HT-29 (cell line): ENCODE measurements at regions not wholly inside any gene's neighbourhood (a gene's known extent, or its start where the extent isn't known, plus 50 kb on each side); places are given as distances from the start of the nearest gene placed in this dataset.
"Not testable (repeated sequence)": the region's sequence is repeated elsewhere in the genome, so short reads cannot be mapped to it uniquely, and the experiment has no call there.

ENCODE experiments used
- DNase-seq: peaks from one replicate; pipeline ENCODE4 v3.0.0-alpha.2; 2015; ENCODE audit warnings: low spot score

- DNase-seq = no peak
Measured at GRCh38 chr2:6139142-6139541, 447.0 kb downstream of the SOX11 start.

- no peak for DNase-seq
Measured at GRCh38 chr2:6139916-6140315, 447.7 kb downstream of the SOX11 start.

DNA sequence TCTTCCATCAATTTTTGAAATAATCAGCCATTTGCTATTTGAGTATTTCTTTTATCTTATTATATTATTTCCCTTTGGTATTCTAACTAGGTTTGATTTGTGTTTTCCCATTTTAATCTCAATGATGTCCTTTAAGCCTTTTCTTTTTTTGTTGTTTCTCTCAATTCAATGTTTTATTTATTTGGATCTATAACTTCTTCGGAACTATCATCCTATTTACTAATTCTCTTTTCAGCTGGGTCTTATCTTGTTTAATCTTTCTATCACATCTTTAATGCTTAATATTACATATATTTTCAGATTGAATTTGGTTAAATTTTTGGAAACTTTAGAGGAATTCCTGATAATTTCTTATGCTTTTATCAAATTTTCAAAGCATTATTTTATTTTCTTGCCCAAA is 448.3 kb downstream of the SOX11 start:
- DNase-seq = no peak

GRCh38 chr2:6143812-6144211 is 451.6 kb downstream of the SOX11 start:
- DNase-seq = no peak

DNA sequence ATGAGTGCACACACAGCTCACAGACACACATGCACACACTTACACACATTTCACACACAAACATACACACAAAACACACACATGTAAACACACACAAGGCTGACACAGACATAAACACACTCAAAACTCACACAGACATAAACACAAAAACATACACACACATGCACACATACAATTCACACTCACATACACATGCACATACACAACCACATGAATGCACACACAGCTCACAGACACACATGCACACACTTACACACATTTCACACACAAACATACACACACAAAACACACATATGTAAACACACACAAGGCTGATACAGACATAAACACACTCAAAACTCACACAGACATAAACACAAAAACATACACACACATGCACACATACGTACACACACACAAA is 455.0 kb downstream of the SOX11 start:
- not testable (repeated sequence) for DNase-seq

DNA sequence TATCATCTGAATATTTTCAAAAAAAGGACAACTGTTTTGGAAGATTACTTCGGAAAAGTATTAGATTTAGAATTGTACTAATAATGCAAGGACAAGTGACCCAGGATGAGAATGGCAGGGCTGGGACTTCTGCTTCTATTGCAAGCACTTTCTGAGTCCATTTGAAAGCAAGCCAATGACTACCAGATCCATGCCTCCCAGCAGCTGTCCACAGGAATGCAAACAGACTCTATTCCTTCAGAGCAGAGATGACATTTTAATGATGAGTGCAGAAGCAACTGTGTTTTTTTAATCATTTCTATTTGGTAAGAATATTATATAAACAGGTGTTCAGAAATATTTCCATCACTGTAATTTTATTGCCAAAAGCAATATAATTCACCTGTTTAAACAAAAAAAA is 456.7 kb downstream of the SOX11 start:
- no peak for DNase-seq

GRCh38 chr2:6159606-6160005 is 467.4 kb downstream of the SOX11 start:
- DNase-seq = no peak

DNA sequence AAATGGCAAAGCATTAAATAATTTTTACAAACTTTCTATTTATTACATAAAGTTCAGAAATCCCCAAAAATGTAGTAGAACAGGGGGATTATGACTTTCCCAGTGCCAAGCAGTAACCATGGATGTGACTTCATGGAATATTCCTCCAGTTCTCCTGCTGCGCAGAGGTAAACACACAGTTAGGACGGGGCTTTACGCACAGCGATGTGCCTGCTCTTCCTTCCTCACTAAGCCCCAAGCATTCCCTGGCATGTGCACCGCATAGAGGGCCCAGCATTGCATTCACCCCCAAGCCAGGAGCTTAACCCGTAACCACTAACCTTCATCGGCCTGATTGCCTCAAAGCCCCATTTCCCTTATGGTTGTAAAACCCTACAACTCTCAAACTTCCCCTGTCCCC is 471.7 kb downstream of the SOX11 start:
- no peak for DNase-seq

DNA sequence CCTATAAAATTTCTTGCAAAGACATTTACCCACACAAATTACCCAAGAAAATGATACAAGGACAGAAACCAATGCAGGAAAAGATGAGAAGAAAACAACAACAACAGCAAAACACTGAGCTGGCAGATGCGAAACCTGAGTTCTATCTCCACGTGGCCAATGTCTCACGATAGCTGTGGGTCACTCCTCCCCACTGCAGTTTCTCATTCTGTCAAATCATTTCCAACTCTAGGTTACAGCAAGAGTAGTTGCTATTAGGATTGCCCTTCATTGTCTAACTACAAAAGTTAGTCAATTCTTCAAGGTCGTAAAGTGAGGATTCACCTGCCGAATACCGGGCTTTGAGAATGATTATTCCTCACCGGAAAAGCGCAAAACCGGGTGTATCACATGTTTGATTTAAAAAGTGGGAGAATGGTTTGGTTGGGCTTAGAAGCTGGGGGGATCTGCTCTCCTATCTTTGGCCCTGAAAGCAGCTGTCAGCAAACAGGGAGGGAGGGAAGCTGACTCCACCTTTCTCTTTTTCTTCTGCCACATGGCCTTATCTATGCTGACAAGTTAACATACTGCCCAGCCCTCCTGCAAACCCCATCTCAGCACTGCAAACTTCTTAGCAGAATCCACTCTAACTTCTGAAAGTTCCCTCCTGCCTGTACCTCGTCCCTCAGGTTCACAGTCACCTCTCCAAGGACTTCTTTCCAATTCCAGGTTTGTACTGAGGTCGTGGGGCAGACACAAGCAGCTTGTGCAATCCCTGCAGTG is 473.0 kb downstream of the SOX11 start:
- DNase-seq = no peak

DNA sequence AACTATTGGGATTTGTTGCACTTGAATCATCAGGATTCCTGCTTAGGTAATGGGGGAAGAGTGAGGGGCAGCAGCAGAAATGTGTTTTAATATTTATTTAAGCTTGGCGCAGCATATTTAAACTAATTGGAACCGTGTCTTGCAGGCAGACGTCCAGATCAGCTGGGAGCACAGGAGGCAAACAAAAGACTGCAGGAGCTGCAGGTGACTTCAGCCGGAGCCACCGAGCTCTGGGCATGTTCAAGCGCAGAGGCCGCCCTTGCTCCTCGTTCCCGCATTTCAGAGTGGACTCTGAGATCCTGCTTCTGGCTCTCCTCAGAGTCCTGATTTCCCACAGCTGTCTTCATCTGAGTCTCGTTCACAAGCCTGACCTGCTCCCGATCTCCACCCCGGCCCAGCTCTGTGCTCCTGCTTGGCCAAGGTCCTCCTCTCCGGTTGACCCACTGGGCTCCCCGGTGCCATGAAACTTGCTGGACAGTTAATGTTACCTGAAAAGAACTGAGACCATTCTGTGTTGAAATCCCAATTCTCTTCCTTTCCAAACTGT is 475.5 kb downstream of the SOX11 start:
- no peak for DNase-seq

- DNase-seq = no peak
Measured at GRCh38 chr2:6168485-6168884, 476.3 kb downstream of the SOX11 start.

GRCh38 chr2:6171294-6171693 is 479.1 kb downstream of the SOX11 start:
- DNase-seq = no peak

DNA sequence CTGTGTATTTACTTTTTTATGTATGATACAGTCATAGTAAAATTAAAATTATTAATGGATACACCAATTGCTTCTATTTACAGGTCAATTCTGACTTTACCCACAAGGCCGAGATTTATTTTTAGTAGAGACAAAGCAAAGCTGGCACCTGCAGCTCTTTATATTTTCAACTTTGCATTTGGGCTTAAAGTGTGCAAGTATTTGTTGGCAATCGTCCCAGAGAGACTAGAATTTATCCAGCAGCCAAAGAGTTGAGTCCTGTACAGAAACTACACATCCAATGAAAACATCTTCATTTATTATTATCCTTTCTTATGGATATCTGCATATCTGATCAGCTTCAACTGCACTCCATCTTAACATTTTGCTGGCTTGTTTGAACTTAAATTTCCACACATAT is 485.6 kb downstream of the SOX11 start:
- no peak for DNase-seq

DNA sequence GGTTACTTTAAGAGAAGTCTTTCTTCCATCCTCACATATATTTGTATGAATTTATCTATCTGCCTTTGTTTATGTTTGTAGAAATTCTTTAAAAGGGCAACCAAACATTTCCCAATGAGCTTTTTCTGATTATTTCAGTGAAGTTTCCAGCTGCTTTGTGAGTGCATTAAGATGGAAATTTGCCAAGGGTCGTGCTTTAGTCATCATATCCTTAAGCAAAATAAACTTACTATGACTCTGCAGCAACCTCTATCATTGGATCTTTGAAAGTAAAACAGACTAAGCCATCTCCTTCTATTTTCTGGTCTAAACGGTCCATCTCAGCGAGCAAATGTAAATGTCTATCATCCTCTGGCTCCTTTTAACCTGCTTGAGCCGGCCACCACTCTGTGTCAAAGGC is 489.3 kb downstream of the SOX11 start:
- no peak for DNase-seq

DNA sequence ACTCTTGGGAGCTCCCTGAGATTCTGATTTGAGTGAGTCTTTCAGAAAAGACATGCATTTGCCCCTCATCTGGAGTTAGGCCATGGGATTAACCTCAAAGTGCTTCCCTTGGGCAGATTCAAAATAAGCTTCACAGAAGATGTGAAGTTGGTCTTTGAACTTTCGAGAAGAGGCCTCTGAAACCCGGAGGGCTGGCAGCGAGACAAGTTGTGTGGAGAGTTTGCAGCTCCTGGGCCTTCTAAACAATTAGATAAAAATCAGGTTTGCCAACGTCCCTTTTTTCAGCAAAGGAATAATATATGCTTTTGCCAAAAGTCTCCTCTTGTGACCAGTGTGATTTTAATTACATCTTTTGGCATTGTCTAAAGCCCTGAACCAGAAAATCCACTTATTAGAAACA is 489.7 kb downstream of the SOX11 start:
- no peak for DNase-seq

DNA sequence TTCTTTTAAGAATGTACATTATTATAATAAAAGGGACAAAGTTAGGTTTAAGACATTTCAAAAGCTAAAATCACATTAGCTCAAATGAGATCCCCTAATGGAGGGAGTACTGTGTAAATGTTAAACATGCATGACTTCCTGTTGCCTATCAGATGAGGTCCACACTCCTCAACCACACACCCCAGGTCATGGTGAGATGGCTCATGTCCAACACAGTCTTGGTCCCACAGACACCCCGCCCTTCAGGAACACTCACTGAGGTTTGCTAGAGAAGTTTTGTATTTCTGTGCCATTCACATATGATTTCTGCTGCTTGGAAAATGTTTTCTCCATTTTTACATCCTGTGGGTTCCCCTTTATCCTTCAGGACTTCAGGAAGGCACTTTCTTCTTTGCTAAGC is 491.0 kb downstream of the SOX11 start:
- no peak for DNase-seq

GRCh38 chr2:6184532-6185292 is 492.5 kb downstream of the SOX11 start:
- DNase-seq = no peak

DNA sequence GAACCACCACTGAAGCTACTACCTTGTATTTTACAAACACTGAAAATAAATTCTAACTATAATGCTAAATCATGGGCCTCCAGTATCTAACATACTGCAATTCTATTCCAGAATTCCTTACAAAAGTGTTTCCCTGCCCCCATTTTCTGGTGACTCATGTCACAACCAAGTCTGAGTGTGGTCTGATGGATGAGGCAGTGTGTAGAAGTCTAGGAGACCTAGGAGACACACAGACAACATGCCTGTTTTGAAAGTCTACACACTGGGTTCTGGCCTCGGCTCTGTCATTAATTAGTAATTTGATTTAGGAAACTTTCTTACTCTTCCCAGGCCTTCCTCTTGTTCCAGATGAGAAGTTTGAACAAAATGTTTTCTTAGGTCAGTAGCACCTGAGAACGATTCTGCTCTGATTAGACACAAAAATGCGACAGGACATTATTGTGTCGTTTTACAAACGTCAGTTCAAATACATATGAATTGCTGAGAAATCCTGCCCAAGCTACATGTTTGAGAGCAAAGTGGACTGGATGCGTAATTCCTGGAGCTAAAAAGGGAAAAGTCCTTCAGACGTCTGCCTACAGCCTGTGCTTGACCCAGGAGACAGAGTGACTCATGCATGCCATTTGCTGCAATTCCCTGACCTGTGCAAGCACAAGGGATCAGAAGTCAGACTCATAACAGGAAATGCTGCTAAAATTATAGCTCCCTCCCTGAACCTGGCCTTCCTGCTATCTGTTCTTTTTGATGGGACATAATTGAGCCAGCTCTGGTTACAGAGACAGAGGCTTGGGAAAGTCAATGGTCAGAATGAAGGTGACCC is 494.4 kb downstream of the SOX11 start:
- peak; percentile 33 for DNase-seq

- DNase-seq = no peak
Measured at GRCh38 chr2:6196449-6196848, 504.3 kb downstream of the SOX11 start.

DNA sequence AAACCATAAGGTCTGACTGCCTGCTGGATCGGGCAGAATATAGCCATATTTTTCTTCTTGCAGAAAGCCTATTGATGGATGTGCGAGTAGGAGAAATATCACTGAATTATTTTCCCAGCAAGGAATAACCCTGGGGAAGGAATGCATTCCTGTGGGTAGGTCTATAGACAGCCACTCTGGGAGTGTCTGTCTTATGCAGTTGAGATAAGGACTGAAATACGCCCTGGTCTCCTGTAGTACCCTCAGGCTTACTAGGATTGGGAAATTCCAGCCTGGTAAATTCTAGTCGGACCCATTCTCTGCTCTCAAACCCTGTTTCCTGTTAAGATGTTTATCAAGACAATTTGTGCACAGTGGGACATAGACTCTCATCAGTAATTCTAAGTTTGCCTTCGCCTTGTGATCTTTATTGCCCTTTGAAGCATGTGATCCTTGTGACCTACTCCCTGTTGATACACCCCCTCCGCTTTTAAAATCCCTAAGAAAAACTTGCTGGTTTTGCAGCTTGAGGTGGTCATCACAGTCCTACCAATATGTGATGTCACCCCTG is 506.3 kb downstream of the SOX11 start:
- not testable (repeated sequence) for DNase-seq

DNA sequence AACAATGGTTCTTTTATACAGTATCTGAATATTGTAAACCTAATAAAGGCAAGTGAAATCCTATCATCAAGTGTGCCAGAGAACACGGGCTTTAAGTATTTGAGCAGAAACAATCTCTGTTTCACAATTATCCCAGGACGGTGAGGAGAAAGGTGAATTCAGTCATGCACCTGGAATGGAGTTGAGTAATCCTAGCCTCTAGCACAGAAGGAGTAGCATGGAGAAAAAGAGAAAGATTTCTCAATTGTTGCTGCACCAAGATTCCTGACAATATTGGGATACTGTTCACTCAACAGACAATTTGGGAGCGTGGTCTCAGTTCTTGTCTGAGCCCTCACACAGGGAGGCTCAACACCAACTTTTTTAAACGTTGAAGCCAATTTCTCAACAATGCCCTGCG is 510.6 kb downstream of the SOX11 start:
- no peak for DNase-seq
